ENCODE measurements at regions not wholly inside any gene's neighbourhood (a gene's known extent, or its start where the extent isn't known, plus 50 kb on each side); places are given as distances from the start of the nearest gene placed in this dataset.
"Not testable (repeated sequence)": the region's sequence is repeated elsewhere in the genome, so short reads cannot be mapped to it uniquely, and the experiment has no call there.

- TF ChIP-seq CTCF, POLR2AphosphoS5, EP300 (IDR thresholded peaks at IDR 0.05): not testable (repeated sequence)
Observed at GRCh38 chr5:86284400-86285190, 333.1 kb upstream of the COX7C start.
